Transverse colon (tissue), 4 donors: ENCODE measurements at regions not wholly inside any gene's neighbourhood (a gene's known extent, or its start where the extent isn't known, plus 50 kb on each side); places are given as distances from the start of the nearest gene placed in this dataset.

ENCODE experiments used
- CTCF ChIP-seq, 5 experiments: fragments of 200-600 bp in 3 of 5; fragments of 450-650 bp in 2 of 5; sonication (generic) in 3 of 5; IDR thresholded peaks; 1 replicate in 2 of 5; 2 replicates in 3 of 5; pipeline ENCODE4 v1.5.1; 2016 to 2017; ENCODE audit warnings: antibody characterized with exemption in 5 of 5, inconsistent platforms in 3 of 5, mild to moderate bottlenecking in 2 of 5, moderate library complexity in 1 of 5
- EP300 ChIP-seq: sonication (generic); formaldehyde crosslinking; IDR thresholded peaks from one replicate; pipeline ENCODE4 v1.6.1; 2017; ENCODE audit warnings: antibody characterized with exemption, low read depth
- POLR2A ChIP-seq: fragments of 450-650 bp; IDR thresholded peaks from one replicate; pipeline ENCODE4 v1.6.1; 2016; ENCODE audit warnings: antibody characterized with exemption, mild to moderate bottlenecking, moderate library complexity
- POLR2AphosphoS5 ChIP-seq, 3 donors: sonication (generic); formaldehyde crosslinking; IDR thresholded peaks; one replicate each; pipeline ENCODE4 v1.6.1; 2016; ENCODE audit warnings: antibody characterized with exemption in 3 of 3

GRCh38 chr14:25121337-25122129 is 71.6 kb upstream of the STXBP6 start:
- TF ChIP-seq CTCF (IDR thresholded peaks at IDR 0.05): no peak
- no peak for TF ChIP-seq EP300
- no peak for TF ChIP-seq POLR2A
- TF ChIP-seq POLR2AphosphoS5 (IDR thresholded peaks at IDR 0.05): no peak
